NCI-H2029 (cell line): ENCODE measurements at regions not wholly inside any gene's neighbourhood (a gene's known extent, or its start where the extent isn't known, plus 50 kb on each side); places are given as distances from the start of the nearest gene placed in this dataset.
"Not testable (repeated sequence)": the region's sequence is repeated elsewhere in the genome, so short reads cannot be mapped to it uniquely, and the experiment has no call there.

Source experiments
- DNase-seq: peaks from one replicate; lab custom pipeline; 2025; lab: John Stamatoyannopoulos, UW

DNA sequence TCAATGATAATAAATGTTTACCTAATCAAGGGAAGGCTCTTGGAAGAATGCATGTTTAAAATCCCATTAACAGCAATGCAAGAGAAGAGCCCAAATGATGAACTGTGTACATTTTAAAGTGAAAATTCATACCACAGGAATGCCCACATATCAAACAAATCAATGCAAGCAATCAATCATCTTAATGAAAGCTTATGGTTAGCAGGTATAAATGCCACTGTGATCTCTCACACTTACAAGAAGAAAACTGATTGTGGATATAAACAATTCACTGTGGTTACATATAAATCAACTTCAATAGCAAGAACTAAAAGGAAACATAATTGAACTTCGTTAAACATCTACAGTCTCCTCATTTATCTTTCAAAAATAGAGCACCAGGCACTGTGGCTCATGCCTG is 161.0 kb upstream of the RORB start:
- no peak for DNase-seq

DNA sequence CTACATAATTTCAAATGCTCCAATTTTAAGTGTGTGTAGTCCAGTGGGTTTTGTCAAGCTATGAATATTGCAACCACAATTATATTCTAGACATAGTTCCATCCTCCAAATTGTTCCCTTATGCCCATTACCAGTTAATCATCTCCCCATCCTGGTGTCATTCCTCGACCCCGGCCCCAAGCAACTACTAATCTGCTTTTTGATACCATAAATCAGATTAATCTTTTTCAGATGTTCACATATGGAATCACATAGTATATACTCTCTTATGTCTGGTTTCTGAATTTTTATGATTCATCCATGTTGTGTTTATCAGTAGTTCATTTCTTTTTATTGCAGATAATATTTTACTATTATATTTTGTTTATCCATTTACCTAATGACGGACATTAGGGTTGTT is 148.4 kb upstream of the RORB start:
- no peak for DNase-seq

GRCh38 chr9:74355107-74355506 is 142.0 kb upstream of the RORB start:
- DNase-seq: no peak

- DNase-seq: no peak
Measured at GRCh38 chr9:74357577-74357976, 139.6 kb upstream of the RORB start.

DNA sequence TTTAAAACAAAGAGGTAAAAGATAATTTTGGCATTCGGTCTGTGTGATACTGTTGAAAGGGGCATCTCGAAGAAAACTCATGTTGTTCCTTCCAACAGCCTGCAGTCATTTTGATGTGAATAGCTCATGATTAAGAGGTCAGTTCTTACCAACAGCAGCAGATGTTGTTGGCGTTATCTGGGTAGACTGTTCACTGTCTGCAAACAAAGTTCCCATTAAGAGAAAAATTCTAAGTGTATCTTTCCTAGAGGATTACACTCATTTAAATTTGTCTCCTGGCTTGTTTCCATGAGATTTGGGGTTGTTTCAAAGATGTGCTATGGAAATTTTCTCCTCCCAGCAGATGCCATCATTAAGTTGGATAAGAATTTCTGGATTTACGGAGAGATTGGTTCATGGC is 138.2 kb upstream of the RORB start:
- no peak for DNase-seq

- DNase-seq: no peak
Measured at GRCh38 chr9:74361508-74361907, 135.6 kb upstream of the RORB start.

DNA sequence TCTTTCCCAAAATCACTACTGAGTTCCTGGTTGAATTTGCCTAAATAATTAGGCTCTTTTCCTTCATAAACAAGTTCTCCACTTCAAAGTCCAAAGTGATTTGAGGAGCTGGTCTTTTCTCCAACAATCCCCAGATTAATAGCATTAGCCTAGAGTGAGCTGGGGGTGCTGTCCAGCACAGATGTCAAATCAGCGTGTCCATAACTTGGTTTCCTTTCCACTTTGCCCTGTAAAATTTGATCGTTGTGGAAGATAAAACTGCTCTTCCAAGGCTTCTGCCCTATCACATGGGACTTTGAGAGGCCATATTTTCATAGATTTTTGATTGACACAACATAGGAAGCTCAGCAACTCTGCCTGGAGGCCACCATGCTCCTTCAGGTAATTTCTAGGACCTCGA is 134.7 kb upstream of the RORB start:
- no peak for DNase-seq

DNA sequence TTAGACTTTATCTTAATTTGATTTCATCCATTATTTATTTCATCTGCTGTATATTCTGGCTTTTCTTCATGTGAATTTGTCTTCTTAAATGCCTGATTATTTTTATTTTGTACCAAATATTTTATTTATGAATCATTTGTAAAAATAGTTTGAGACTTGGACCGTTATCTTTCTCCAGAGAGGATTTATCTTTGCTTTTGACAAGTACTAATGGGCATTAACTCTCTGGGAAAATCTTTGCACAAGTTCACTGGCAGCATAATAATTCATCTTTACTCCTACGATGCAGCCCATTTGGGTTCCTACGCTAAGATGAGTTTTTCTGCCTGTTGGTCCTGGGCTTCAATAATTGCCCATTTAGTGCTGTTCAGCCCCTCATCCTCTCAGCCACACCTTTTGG is 131.0 kb upstream of the RORB start:
- DNase-seq: no peak

DNA sequence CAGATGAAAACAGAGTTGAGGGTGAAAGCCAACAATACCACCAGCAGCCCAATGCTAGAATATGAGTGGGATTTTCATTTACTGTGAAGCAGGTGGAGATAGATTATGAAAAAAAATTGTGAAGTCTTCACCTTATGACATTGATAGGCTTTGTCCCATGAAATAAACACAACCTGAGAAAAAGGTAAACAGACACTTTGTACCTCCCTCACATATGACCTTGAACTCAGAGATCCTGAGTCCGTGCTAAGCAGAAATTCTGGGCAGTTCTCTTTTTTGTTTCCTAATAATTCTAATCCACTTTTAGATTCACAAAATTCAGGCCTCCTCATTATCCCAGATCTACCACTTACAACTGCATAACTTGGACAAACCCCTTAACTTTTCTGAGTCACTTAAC is 127.3 kb upstream of the RORB start:
- DNase-seq: no peak

DNA sequence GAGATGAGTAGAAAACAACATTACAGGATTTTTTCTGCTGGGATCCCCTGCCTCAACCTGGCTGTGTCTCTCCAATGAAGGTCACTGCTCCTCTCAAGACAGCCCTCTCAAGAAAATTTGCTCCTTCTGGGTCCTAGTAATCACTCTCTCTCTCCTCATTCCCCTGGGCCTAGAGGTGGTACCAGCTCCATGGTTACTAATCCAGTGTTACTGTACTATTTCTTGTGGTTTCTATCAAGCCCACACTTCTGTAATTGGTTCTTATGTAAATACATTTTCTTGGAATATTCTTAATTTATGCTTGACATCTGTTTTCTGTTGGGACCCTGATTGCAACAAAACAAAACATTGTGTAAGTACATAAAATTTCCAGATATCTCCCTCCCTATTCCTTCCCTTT is 123.8 kb upstream of the RORB start:
- no peak for DNase-seq

DNA sequence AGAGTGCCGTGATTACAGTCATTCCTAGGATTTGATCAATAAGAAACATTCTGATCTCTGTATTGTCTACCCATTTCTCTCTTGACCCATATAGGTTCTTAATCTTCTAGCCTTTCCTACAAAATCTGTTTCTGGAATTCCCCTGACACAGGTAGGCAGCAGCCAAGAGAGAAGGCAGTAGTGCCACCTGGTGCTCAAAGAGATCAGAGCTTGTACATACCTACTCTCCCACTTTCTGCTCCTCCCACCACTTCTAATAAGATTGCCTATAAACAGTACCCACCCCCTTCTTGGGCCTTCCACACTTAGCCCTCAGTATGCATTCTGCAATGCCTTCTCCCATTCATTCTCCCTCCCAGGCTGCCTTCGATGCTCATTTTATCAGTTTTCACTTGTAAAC is 117.4 kb upstream of the RORB start:
- DNase-seq: peak; percentile 33

GRCh38 chr9:74391816-74392215 is 105.3 kb upstream of the RORB start:
- no peak for DNase-seq

- no peak for DNase-seq
Measured at GRCh38 chr9:74403581-74403980, 93.6 kb upstream of the RORB start.

- DNase-seq: no peak
Measured at GRCh38 chr9:74404620-74405019, 92.5 kb upstream of the RORB start.

DNA sequence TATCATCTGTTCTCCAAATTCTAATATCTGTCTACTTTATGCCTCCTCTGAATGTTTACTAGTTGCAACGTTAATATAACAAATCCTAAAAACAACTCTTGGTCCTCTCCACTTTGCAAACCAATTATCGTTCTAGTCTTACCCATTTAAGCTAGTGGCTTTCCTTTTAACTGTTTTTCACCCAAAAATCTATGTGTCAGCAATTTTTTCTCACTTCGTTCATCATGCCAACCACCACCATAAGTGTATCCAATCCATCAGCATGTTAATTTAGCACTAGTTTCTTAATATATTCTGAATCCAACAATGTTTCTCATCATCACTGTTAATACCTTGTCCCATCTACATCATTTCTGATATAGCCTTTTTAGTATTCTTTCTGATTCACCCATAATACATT is 90.0 kb upstream of the RORB start:
- DNase-seq: no peak

DNA sequence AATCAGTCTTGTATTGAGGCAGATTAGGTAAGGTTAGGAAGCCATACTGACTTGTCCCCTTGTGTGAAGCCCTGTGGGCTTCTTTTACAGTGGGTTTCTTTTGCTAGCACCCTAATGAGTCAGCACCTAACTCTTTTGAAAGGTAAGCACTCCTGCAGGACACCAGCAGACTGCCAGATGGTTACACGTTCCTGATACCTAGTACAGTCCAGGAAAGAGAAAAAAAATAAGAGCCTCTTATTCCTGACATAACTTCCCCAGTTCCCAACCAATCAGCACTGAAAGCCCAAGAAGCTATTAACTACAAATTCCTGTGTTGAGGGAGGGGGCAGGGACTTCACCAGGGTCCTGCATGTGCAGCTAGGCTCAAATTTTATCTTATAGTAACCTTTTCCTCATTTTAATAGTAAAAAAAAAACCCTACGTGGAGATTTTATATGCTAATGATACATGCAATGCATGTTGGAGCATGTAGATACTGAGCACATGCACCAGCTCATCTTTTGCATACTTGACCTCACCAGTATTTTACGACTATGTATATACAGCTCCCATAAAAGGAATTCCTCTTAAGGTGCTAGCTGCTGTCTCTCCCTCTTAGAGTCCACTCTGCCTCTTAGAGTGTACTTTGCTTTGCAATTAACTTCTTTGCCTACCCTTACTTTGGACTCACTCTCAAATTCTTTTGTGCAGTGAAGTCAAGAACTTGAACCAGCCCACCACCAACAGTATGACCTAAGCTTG is 84.7 kb upstream of the RORB start:
- DNase-seq: no peak

GRCh38 chr9:74413876-74414275 is 83.3 kb upstream of the RORB start:
- no peak for DNase-seq

DNA sequence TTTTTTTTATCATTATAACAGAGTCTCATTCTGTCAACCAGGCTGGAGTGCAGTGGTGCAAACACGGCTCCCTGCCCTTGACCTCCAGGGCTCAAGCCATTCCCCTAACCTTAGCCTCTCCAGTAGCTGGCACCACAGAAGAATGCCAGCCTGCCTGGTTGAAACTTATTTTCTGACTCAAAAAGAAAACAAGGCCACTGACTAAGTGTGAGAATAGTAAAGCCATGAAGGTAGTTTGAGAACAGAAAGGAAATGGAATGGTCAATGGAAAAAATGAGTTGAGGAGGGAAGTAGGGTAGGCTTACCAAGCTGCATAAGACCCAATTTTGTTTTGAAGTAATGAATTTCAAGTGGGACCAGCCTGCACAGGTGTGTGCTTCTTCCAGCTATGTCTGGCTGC is 82.8 kb upstream of the RORB start:
- no peak for DNase-seq

DNA sequence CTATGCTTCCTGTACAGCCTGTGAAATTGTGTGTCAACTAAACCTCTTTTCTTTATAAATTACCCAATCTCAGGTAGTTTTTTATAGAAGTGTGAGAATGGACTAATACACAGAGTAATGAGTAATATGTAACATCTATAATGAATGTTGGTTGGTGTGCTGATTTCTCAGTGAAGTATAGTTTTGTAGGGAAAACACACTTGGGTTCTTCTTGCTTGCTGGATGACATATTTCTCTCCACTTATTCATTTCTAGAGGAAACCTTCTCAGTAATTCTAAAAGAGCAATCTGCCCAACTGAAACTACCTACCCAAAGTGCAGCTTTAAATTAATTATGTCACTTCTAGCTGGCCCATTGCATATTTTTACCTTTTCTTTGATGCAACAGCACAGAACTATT is 81.1 kb upstream of the RORB start:
- no peak for DNase-seq

DNA sequence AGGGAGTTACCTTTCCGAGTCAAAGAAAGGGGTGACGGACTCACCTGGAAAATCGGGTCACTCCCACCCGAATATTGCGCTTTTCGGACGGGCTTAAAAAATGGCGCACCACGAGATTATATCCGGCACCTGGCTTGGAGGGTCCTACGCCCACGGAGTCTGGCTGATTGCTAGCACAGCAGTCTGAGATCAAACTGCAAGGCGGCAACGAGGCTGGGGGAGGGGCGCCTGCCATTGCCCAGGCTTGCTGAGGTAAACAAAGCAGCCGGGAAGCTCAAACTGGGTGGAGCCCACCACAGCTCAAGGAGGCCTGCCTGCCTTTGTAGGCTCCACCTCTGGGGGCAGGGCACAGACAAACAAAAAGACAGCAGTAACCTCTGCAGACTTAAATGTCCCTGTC is 72.6 kb upstream of the RORB start:
- not testable (repeated sequence) for DNase-seq

GRCh38 chr9:74431467-74431866 is 65.7 kb upstream of the RORB start:
- DNase-seq: no peak

DNA sequence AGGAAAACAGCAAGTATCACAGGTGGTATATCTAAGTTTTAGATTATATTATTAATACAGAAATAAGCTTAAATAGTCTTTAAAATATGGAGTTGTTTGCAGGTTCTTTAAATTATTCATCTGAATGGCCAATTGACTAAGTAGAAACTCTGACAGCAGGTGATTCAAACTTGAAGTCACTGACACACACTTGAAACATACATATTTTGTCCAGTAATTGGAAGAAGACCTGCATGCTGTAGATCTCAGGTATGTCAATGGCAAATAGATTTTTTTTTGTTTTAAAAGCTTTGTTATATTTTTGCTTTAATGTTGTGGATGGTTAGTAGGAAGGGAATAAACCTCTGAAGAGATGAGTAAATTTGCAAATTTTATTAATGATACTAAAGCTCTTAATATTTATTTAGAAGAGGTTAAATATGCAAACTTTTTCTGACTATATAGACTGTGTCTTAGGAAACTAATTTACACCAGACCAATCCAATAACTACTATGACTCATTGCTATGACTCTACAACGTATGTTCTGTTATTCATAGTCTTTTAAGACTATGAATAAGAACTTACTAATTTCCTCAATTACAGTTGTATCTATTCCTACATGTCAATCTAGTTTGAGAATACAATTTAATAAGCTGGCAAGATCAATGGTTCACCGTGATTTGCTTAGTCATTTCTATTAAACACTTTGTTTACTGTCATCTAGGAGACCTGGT is 53.9 kb upstream of the RORB start:
- DNase-seq: no peak

DNA sequence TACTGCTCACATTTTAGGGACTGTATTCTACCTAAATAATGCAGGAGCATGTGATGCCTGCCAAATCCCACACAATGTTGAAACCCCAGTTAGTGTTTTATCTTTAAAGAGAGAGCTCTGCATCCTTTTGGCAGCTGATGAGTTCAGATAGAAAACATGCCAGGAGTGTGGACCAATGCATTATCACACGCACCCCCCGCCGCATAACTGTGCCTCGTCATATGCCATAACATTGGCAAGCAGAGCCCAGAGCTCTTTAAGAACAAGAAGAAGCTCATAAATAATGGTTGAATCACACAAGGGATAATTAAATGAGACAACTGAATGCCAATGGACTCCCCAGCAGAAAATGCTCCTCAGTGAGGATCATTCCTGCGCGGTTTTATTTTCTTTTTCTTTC is 52.8 kb upstream of the RORB start:
- no peak for DNase-seq
